ENCODE measurements at regions not wholly inside any gene's neighbourhood (a gene's known extent, or its start where the extent isn't known, plus 50 kb on each side); places are given as distances from the start of the nearest gene placed in this dataset.

DNA sequence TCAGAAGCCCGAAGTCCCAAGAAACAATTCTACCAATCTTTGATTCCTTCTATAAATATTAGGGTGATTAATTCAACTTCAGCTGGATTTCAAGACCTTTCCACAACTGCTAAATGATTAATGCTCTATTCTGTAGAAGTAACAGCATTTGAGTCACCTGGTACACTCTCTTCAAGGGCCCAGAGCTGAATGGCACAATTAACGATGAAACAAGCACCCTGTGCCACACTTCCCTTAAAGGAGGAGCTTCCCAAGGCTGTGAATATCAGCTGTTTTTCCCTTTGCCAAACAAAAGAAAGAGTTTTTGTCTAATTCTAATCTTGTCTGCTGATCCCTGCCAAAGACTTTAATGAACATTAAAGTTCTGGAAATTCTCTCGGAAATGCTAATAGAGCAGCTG lies 56.0 kb downstream of the BOD1L2 start:
- DNase-seq (ENCODE audit: extremely low read depth, low read depth, low spot score) = no peak

DNA sequence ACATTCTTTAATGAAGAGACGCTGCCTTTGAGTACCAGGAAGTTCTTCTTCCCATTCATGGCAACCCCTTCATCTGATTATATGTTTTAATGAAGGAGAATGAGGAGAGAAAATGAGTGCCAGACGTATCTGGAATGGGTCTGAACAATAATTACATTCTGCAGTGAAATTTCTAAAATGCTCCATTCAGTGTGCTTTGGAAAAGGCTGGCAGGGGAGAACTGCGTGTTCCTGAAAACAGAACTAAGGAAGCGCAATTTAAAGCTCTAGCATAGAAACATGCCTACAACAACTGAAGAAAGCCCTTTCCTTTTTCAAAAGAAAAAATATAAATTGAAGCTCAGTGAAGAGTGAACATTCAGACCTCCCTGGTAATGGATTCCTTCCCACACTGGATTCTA lies 58.8 kb downstream of the BOD1L2 start:
- DNase-seq (ENCODE audit: extremely low read depth, low read depth, low spot score) = no peak

- no peak for DNase-seq (ENCODE audit: extremely low read depth, low read depth, low spot score)
These were observed 60.4 kb downstream of the BOD1L2 start for GRCh38 chr18:57207124-57207916.

DNA sequence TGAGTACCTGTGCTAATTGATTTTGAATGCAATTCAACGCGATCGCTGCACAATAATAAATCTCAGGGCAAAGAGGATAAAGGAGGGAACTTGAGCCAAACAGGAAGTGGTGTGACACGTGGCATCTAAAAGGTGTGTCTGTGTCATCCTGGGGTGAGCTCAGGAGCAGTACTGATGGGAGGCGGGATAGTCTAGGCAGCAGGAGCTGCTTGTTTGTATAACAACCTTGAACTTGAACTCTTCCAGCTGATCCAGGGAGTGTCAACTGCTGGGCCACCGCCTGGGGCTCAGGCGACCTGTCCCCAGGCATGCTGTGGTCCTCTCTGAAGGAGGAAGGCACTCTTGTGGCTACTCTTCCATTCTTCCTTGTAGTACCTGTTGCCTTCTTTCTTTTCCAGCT lies 61.2 kb downstream of the BOD1L2 start:
- no peak for DNase-seq (ENCODE audit: extremely low read depth, low read depth, low spot score)

GRCh38 chr18:57209713-57210106 lies 62.8 kb downstream of the BOD1L2 start:
- no peak for DNase-seq (ENCODE audit: extremely low read depth, low read depth, low spot score)

- DNase-seq (ENCODE audit: extremely low read depth, low read depth, low spot score) = peak; percentile 7
These were observed 63.3 kb downstream of the BOD1L2 start for GRCh38 chr18:57210107-57210715.

DNA sequence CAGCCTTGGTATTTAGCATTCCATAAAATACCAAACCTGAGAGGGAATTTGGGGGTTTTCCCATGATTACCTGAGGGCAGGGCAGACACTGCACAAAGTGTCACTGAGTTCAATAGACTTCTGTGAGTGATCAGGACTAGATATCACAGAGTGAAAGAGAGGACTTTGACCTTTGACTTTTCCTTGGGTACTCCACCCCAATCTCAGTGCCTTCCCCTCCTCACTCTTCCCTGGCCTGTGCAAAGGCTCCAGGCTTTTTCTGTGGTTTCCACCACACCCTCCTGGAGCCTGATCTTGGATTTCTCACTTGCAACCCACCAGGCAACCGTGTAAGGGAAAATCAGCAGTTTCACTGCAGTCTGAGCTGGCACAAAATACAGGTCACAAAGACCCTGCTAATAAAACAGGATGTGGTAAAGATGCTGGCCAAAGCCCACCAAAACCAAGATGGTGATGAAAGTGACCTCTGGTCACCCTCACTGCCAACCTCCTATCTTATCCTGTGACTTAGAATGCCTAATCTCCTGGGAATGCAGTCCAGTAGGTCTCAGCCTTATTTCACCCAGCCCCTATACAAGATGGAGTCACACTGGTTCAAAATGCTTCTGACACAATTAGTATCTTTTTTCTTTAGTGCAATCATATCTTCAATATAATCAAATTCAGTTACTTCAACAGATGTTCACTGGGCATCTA lies 64.0 kb downstream of the BOD1L2 start:
- DNase-seq (ENCODE audit: extremely low read depth, low read depth, low spot score) = no peak

DNA sequence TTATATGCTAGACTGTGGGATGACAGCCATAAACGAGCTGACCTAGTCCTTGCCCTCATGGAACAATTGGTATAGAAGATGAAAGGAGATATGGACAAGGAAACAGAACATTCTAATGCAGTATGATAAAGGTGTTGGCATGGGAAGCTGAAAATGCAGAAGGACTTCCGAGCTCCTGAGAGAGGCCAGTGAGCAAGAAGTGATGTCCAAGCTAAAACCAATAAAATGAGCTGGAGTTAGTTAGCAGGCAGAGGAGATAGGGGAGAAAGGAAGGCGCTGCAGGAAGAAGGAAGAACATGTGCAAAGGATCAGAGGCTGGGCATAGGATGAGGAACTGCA lies 64.5 kb downstream of the BOD1L2 start:
- DNase-seq (ENCODE audit: extremely low read depth, low read depth, low spot score) = no peak

- DNase-seq (ENCODE audit: extremely low read depth, low read depth, low spot score) = no peak
These were observed 64.9 kb downstream of the BOD1L2 start for GRCh38 chr18:57211776-57212175.

- no peak for DNase-seq (ENCODE audit: extremely low read depth, low read depth, low spot score)
These were observed 65.8 kb downstream of the BOD1L2 start for GRCh38 chr18:57212678-57213077.

DNA sequence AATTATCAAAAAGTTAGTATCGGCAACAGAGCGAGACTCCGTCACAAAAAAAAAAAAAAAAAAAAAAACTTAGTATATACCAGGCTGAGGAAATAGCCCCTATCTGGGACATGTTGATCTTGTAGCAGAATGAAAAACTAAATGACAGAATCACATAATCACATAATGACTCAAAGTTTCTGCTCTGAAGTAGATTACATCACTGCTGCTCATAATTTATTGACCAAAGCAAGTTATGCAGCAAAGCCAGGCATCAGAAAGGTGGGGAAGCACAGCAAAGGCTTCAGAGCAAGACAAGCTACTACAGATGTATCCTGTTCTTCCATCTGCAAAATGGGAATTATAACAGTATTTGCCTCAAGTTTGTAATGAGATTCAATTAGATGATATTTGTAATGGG lies 68.1 kb downstream of the BOD1L2 start:
- DNase-seq (ENCODE audit: extremely low read depth, low read depth, low spot score) = no peak

DNA sequence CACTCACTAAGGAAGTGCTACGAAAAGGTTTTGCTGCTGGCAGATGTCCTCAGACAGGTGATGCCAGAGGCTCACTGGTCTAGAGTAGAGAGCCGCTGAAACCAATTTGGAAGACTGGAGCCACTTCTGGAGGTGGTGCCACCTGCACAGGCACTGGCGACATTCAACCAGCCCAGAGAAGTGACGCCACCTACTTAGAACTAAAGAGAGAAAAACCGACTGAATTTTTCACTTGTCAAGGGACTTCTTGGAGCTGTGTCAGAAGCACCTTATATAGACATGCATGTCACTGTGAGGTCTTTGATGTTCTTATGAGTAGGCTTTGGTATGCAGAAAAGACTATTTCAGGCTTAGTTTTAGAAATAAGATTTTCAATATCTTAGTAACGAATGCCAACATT lies 71.4 kb downstream of the BOD1L2 start:
- no peak for DNase-seq (ENCODE audit: extremely low read depth, low read depth, low spot score)

DNA sequence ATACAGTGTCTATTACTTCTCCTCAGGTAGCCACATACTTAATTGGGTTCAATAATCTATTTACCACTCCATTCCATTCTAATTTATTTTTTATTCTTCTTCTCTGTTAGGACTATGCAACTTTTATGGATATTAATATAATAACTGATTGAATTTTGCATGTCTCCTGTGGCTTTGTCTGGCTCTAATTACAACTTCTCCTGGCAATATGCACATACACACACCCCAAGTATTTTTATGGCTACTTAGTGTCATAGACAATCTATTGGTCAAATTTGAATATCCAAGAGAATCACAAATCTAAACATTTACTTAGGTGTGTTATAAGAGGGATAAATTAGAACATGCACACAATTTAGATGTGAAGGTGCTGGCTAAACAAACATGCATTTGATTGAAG lies 73.1 kb downstream of the BOD1L2 start:
- no peak for DNase-seq (ENCODE audit: extremely low read depth, low read depth, low spot score)

GRCh38 chr18:57220480-57220879 lies 73.6 kb downstream of the BOD1L2 start:
- no peak for DNase-seq (ENCODE audit: extremely low read depth, low read depth, low spot score)

DNA sequence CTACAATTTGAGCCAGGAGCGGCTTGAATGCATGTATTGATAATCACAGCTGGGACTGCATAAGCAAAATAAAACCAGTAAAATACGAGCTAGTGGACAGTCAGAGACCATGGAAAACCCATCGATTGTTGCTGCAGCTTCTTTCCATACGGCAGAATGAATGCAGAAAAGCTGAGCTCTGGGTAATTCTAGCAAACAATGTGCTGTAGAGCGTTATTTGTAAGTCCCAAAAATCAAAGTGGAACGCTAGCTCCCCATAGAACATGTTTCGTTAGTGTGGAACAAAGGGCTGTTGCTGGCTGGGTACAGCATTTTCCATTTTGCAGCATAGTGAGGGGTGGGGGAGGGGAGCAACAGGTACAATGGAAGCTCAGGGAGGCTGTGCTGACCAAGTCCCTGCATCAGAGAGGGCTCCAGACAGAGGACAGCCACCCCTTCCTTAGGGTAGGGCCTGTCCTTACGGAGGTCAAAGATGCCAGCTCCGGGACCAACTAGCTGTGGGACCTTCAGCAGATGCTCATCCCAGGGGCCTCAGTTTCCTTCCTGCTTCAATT lies 74.1 kb downstream of the BOD1L2 start:
- no peak for DNase-seq (ENCODE audit: extremely low read depth, low read depth, low spot score)

DNA sequence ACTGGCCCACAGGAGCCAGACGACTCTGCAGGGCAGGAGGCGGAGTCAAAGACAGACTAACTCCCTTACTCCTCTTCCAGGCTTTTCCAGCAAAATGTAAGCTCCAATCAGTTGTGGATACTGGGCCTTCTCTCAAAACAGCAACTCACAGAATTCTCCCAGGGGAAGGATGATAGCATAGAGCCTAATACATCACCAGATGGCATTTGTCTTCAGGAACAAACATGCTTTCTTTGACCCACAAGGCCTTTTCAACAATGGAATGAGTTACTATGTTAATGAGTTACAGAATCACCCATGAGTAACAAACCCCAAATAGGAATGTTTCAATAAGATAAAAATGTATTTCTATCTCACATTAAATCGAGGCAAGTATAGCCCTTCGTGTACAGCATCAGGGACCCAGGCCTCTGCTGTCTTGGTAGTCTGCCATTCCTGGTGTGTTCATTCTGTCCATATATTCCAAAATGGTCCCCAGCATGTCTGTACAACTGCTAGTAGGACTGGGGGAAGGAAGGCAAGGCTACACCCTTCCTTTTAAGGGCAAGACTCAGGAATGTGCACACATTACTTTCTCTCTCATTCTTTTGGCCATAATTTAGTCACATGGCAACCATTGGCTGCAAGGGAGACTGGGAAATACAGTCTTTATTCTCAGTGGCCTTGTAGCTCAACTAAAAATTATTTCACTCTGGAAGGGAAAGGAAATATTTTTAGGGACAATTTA lies 76.4 kb downstream of the BOD1L2 start:
- no peak for DNase-seq (ENCODE audit: extremely low read depth, low read depth, low spot score)

GRCh38 chr18:57230861-57231585 lies 84.1 kb downstream of the BOD1L2 start:
- DNase-seq (ENCODE audit: extremely low read depth, low read depth, low spot score) = no peak

GRCh38 chr18:57231864-57232263 lies 85.0 kb downstream of the BOD1L2 start:
- no peak for DNase-seq (ENCODE audit: extremely low read depth, low read depth, low spot score)

GRCh38 chr18:57234346-57234745 lies 87.5 kb downstream of the BOD1L2 start:
- no peak for DNase-seq (ENCODE audit: extremely low read depth, low read depth, low spot score)

GRCh38 chr18:57241869-57242268 lies 95.0 kb downstream of the BOD1L2 start:
- no peak for DNase-seq (ENCODE audit: extremely low read depth, low read depth, low spot score)

GRCh38 chr18:57242285-57242684 lies 95.4 kb downstream of the BOD1L2 start:
- DNase-seq (ENCODE audit: extremely low read depth, low read depth, low spot score) = no peak
